BE2C (cell line): ENCODE measurements at regions not wholly inside any gene's neighbourhood (a gene's known extent, or its start where the extent isn't known, plus 50 kb on each side); places are given as distances from the start of the nearest gene placed in this dataset.

Experiments used
- DNase-seq: peaks from one replicate; pipeline ENCODE4 v3.0.0-alpha.2; 2020
- H3K27me3 ChIP-seq: fragments of 250-450 bp; sonication (Bioruptor Pico); 2 replicates; pipeline ENCODE4 v1.5.1; 2020; ENCODE audit warnings: mild to moderate bottlenecking
- H3K36me3 ChIP-seq: fragments of 250-450 bp; sonication (Bioruptor Pico); 2 replicates; pipeline ENCODE4 v1.5.1; 2020; ENCODE audit warnings: mild to moderate bottlenecking
- H3K4me1 ChIP-seq: fragments of 250-450 bp; sonication (Bioruptor Pico); 2 replicates; pipeline ENCODE4 v1.5.1; 2020
- H3K4me3 ChIP-seq: 2 replicates; pipeline ENCODE4 v1.5.1; 2011; ENCODE audit warnings: low read depth, low read length
- H3K9me3 ChIP-seq: fragments of 250-450 bp; sonication (Bioruptor Pico); 2 replicates; pipeline ENCODE4 v1.5.1; 2020
- TF ChIP-seq, protein P1 (sequence below): IDR thresholded peaks from 2 replicates; pipeline ENCODE4 v1.5.1; 2012; ENCODE audit warnings: mild to moderate bottlenecking, low read depth, low read length

DNA sequence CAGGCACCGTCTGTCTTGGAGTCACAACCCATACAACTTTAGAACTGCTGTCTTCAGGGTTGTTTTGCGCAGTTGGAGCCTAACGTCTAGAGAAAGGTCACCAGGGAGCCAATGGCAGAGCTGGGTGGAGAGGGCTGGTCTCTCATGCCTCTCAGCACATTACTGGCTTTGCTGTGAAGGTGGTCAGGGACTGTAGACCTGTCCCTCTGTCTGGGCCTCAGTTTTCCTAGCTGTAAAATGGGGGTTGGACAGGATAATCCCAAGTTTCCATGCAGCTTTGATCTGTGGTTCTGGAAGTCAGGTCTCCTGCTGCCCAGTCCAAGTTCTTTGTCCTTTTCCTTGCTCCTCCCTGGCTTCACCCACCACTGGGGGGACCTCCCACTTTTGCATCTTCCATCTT, 52.2 kb upstream of the EPB41L1 start:
- H3K4me1 ChIP-seq = peaks cover 3% of the 10 kb centered on the region; the same call in 1 of the 2 replicates
- no peaks in the 10 kb centered on the region for H3K36me3 ChIP-seq
- DNase-seq = no peak
- H3K4me3 ChIP-seq = no peak overlapping the region
- H3K27me3 ChIP-seq = no peaks in the 10 kb centered on the region
- no peaks in the 10 kb centered on the region for H3K9me3 ChIP-seq
- TF ChIP-seq, protein P1, sequence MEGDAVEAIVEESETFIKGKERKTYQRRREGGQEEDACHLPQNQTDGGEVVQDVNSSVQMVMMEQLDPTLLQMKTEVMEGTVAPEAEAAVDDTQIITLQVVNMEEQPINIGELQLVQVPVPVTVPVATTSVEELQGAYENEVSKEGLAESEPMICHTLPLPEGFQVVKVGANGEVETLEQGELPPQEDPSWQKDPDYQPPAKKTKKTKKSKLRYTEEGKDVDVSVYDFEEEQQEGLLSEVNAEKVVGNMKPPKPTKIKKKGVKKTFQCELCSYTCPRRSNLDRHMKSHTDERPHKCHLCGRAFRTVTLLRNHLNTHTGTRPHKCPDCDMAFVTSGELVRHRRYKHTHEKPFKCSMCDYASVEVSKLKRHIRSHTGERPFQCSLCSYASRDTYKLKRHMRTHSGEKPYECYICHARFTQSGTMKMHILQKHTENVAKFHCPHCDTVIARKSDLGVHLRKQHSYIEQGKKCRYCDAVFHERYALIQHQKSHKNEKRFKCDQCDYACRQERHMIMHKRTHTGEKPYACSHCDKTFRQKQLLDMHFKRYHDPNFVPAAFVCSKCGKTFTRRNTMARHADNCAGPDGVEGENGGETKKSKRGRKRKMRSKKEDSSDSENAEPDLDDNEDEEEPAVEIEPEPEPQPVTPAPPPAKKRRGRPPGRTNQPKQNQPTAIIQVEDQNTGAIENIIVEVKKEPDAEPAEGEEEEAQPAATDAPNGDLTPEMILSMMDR = no peak

DNA sequence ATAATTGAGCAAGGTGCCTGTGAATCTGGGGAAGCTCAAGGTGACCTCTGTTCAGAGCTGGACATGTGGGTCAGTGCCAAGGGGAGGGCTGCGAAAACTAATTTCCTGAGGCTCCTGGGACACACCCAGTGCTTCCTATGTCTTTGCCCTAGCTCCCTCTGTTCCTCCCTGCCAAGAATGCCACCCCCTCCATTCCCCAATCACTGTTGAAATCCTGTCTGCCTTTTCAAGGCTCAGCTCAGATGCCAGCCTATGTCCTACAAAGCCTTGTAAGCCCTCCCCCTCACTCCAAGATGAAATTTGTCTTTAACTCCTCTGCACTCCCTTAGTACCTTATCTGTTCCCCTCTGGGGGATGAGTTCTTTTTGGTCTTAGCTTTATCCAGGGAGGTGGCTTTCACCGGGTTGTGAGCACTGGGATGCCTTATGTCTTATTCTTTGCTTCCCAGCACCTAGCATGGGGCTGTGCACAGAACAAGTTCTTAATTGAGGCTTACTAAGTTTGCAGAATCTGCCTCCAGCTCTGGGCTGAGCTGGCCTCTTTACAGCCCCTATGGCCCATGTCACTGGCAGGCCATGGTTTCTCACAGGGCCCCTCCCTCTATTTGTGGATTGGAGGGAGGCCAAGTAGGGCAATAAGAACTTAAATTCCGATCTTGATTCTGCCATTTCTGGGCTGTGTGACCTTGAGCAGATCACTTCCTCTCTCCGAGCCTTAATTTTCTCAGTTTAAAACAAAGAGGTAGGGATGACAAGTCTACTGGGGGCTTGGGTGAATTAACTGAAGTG, 51.5 kb upstream of the EPB41L1 start:
- H3K4me1 ChIP-seq = peaks cover 3% of the 10 kb centered on the region; the same call in 1 of the 2 replicates
- no peak overlapping the region for H3K4me3 ChIP-seq
- no peak for DNase-seq
- no peaks in the 10 kb centered on the region for H3K9me3 ChIP-seq
- H3K36me3 ChIP-seq = no peaks in the 10 kb centered on the region
- H3K27me3 ChIP-seq = no peaks in the 10 kb centered on the region
- TF ChIP-seq, protein P1 = no peak

DNA sequence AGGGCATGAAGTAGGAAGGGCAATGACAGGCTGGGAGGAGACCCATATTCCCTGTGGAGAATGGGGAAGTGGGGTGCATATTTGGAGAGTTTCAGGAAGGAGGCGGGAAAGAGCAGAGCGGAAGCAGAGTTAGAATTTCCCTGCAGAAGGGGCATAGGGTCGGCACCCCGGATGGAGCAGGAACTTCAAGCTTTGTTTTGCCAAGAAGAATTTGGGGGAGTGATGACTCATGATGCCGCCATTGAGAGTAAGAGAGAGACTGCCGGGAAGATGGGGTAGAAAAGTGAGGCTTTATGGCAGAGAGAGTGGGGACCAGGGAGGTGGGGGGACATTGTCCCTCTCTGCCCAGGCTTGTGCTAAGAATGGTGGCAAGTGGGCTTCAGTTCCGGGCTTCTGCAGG, 50.3 kb upstream of the EPB41L1 start:
- H3K4me3 ChIP-seq = no peak overlapping the region
- TF ChIP-seq, protein P1 = no peak

More for the DNA sequence above, 50.3 kb upstream of the EPB41L1 start:
- Histone ChIP-seq H3K36me3 (no peaks in the 10 kb centered on the region), H3K27me3 (no peaks in the 10 kb centered on the region), H3K4me1 (no peaks in the 10 kb centered on the region), H3K9me3 (no peaks in the 10 kb centered on the region)
- no peak for DNase-seq
